ENCODE measurements at regions not wholly inside any gene's neighbourhood (a gene's known extent, or its start where the extent isn't known, plus 50 kb on each side); places are given as distances from the start of the nearest gene placed in this dataset.

DNA sequence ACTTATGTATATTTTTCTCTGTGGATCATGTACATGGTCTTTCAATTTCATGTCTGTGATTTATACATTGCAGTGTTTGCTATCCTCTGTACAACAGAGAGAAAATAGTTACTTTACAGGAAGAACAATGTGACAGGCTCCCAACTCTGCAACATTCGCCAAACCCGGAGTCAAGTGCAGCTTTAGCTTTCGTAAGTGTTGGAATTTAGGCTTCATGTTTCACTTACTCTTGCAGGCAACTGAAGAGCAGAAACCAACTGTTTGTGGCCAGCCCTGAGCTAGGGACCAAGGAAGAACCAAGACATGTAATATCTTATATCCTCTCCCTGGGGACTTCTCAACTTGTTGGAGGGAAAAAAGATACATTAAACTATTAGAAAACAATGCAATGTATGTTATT is 147.9 kb downstream of the C5orf15 start:
- no peak for TF ChIP-seq CTCF (IDR thresholded peaks at IDR 0.05; ENCODE audit: control insufficient read depth, extremely low read depth, insufficient read depth)
- H3K4me3 ChIP-seq (ENCODE audit: low read depth, low read length): no peak overlapping the region
- no peak for DNase-seq (ENCODE audit: low read depth)

GRCh38 chr5:133819977-133820471 is 148.4 kb downstream of the C5orf15 start:
- no peak overlapping the region for H3K4me3 ChIP-seq (ENCODE audit: low read depth, low read length)
- no peak for TF ChIP-seq CTCF (IDR thresholded peaks at IDR 0.05; ENCODE audit: control insufficient read depth, extremely low read depth, insufficient read depth)
- DNase-seq (ENCODE audit: low read depth): no peak

DNA sequence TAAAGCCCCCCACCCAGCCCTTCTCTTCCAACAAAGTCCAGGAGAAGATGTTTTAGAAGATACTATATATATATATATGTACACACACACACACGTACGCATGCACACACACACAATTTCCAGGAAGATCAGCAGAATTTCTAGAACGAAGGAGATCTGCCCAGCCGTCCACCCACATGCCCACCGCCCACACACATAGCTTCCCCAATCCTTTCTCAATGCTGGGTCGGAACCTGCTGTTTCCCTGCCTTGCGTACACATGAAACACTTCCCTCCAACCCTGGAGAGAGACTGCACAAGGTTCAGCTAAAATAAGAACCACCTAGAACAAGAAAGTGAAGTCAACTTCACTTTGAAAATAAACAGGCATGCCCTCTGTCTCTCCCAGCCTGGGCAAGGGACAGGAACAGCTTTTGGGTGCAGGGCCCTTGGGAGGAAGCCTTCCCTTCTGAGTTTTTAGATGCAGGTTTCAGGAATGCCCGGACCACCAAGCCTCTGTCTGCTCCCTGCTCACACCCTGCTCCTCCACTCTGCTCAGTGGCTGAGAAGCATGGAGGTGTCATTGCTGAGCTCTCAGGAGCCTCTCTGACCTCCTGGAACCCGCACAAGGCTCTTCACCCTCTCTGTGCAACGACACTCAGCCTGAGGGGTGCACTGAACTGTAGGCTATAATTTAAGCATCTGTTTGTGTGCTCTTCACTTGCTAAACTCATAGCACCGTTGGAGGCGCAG is 149.4 kb downstream of the C5orf15 start:
- no peak overlapping the region for H3K4me3 ChIP-seq (ENCODE audit: low read depth, low read length)
- no peak for TF ChIP-seq CTCF (IDR thresholded peaks at IDR 0.05; ENCODE audit: control insufficient read depth, extremely low read depth, insufficient read depth)
- DNase-seq (ENCODE audit: low read depth): no peak

DNA sequence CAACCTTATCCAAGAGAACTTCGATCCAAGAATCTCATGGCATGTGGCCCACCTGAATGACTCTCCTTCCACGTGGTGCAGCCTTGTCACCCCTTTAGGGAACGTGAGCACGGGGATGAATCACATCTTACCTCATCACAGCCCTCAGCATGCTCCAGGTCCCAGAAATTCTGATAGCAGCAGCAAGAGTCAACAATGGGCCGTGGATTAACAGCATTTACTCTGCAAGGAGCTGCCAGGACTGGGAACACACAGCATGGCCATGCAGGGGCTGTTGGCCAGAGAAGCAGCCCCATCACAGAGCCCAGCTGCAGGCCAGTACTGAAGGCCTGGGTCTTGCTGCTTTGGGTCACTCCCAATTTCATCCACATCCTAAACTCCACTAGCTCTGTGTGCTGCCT is 150.4 kb downstream of the C5orf15 start:
- no peak for DNase-seq (ENCODE audit: low read depth)
- no peak overlapping the region for H3K4me3 ChIP-seq (ENCODE audit: low read depth, low read length)
- TF ChIP-seq CTCF (IDR thresholded peaks at IDR 0.05; ENCODE audit: control insufficient read depth, extremely low read depth, insufficient read depth): no peak

GRCh38 chr5:133817456-133817855 is 151.0 kb downstream of the C5orf15 start:
- H3K4me3 ChIP-seq (ENCODE audit: low read depth, low read length): no peak overlapping the region
- DNase-seq (ENCODE audit: low read depth): no peak
- TF ChIP-seq CTCF (IDR thresholded peaks at IDR 0.05; ENCODE audit: control insufficient read depth, extremely low read depth, insufficient read depth): no peak

GRCh38 chr5:133816791-133817190 is 151.6 kb downstream of the C5orf15 start:
- no peak for DNase-seq (ENCODE audit: low read depth)
- TF ChIP-seq CTCF (IDR thresholded peaks at IDR 0.05; ENCODE audit: control insufficient read depth, extremely low read depth, insufficient read depth): no peak

DNA sequence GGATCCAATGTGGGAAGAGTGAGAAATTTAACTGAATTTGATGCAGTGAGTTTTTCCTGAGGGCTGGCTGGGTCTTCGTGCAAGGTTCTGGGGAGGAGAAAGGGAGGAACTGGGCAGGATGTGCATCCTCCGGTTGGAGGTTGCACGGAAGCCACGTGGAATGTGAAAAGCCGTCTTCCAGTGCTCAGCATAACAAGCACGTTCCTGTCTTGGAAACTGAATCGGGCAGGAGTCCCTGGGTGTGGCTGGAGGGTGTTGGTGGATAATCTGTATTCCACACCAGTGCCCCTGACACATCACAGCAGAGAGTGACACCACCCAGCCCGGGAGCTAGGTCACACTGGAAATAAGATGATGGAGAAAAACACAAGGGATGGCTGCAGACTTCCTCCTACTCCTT is 154.3 kb downstream of the C5orf15 start:
- no peak for TF ChIP-seq CTCF (IDR thresholded peaks at IDR 0.05; ENCODE audit: control insufficient read depth, extremely low read depth, insufficient read depth)
- no peak for DNase-seq (ENCODE audit: low read depth)
- H3K4me3 ChIP-seq (ENCODE audit: low read depth, low read length): no peak overlapping the region

More at GRCh38 chr5:133816791-133817190, 151.6 kb downstream of the C5orf15 start:
- no peak overlapping the region for H3K4me3 ChIP-seq (ENCODE audit: low read depth, low read length)

Measured in LNCaP clone FGC (cell line).